ENCODE measurements at regions not wholly inside any gene's neighbourhood (a gene's known extent, or its start where the extent isn't known, plus 50 kb on each side); places are given as distances from the start of the nearest gene placed in this dataset.

- TF ChIP-seq, protein P1, sequence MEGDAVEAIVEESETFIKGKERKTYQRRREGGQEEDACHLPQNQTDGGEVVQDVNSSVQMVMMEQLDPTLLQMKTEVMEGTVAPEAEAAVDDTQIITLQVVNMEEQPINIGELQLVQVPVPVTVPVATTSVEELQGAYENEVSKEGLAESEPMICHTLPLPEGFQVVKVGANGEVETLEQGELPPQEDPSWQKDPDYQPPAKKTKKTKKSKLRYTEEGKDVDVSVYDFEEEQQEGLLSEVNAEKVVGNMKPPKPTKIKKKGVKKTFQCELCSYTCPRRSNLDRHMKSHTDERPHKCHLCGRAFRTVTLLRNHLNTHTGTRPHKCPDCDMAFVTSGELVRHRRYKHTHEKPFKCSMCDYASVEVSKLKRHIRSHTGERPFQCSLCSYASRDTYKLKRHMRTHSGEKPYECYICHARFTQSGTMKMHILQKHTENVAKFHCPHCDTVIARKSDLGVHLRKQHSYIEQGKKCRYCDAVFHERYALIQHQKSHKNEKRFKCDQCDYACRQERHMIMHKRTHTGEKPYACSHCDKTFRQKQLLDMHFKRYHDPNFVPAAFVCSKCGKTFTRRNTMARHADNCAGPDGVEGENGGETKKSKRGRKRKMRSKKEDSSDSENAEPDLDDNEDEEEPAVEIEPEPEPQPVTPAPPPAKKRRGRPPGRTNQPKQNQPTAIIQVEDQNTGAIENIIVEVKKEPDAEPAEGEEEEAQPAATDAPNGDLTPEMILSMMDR (IDR thresholded peaks at IDR 0.05; ENCODE audit: low read depth, low read length, missing control alignments) = no peak
- no peak overlapping the region for H3K4me3 ChIP-seq (ENCODE audit: low read depth, low read length)
- in situ Hi-C loops (cut with HindIII; ENCODE audit: low sequenced_read_pairs) = no loop called here
- DNase-seq (ENCODE audit: low read depth) = no peak
These were observed 273.3 kb downstream of the RPL10L start for GRCh38 chr14:46378248-46378647.

GRCh38 chr14:46377305-46377704, 274.3 kb downstream of the RPL10L start:
- H3K4me3 ChIP-seq (ENCODE audit: low read depth, low read length) = no peak overlapping the region
- no peak for DNase-seq (ENCODE audit: low read depth)
- in situ Hi-C loops (cut with HindIII; ENCODE audit: low sequenced_read_pairs) = no loop called here
- TF ChIP-seq, protein P1 (IDR thresholded peaks at IDR 0.05; ENCODE audit: low read depth, low read length, missing control alignments) = no peak

- DNase-seq (ENCODE audit: low read depth) = no peak
- in situ Hi-C loops (cut with HindIII; ENCODE audit: low sequenced_read_pairs) = no loop called here
These were observed 282.2 kb downstream of the RPL10L start for GRCh38 chr14:46369391-46369790.

DNA sequence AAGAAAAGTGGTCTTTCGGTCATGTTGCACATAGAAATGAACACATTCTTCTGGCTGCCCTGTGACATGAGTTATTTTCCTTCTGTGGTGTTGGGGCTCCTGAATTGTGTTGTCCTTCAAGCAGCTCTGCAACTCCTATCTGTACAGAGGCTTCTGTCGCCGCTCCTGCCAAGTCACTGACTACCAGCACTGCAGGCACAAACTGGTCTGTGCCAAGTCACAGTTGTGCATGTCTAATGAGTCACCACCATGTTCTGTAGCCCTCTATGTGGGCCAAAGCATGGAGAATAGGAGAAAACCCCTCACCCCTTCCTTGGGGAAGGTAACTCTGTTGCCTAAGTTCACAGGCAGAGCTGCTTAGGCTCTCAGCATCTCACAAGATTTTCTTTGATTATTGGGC, 283.3 kb downstream of the RPL10L start:
- TF ChIP-seq, protein P1 (IDR thresholded peaks at IDR 0.05; ENCODE audit: low read depth, low read length, missing control alignments) = no peak
- H3K4me3 ChIP-seq (ENCODE audit: low read depth, low read length) = no peak overlapping the region
- DNase-seq (ENCODE audit: low read depth) = no peak
- in situ Hi-C loops (cut with HindIII; ENCODE audit: low sequenced_read_pairs) = no loop called here

More at GRCh38 chr14:46369391-46369790, 282.2 kb downstream of the RPL10L start:
- TF ChIP-seq, protein P1 (IDR thresholded peaks at IDR 0.05; ENCODE audit: low read depth, low read length, missing control alignments) = no peak
- H3K4me3 ChIP-seq (ENCODE audit: low read depth, low read length) = no peak overlapping the region

DNA sequence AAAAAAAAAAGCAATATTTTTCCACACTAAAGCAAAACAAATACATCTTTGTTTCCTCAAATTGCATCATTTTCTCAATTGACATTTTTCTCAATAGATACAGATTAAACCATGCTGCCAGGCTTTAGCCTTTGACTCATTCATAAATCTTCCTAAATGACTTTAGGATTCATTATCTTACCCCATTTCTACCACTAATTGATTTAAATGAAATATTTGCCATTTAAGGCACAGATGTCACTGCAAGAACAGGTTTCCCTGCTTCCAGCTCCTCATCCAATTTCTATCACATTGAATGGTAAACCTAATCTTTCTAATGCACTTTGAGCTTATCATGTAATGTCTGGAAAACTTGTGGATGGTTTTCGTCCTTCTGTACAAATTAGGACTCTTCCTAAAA, 298.7 kb downstream of the RPL10L start:
- TF ChIP-seq, protein P1 (IDR thresholded peaks at IDR 0.05; ENCODE audit: low read depth, low read length, missing control alignments) = no peak
- in situ Hi-C loops (cut with HindIII; ENCODE audit: low sequenced_read_pairs) = no loop called here
- no peak for DNase-seq (ENCODE audit: low read depth)
- H3K4me3 ChIP-seq (ENCODE audit: low read depth, low read length) = no peak overlapping the region

- TF ChIP-seq, protein P1 (IDR thresholded peaks at IDR 0.05; ENCODE audit: low read depth, low read length, missing control alignments) = peak; percentile 49
- H3K4me3 ChIP-seq (ENCODE audit: low read depth, low read length) = no peak overlapping the region
- in situ Hi-C loops (cut with HindIII; ENCODE audit: low sequenced_read_pairs) = no loop called here
- DNase-seq (ENCODE audit: low read depth) = peak; percentile 1
These were observed 307.1 kb downstream of the RPL10L start for GRCh38 chr14:46344327-46344937.

Measured in astrocyte of the cerebellum (primary cell).